GM18858 (cell line): ENCODE measurements at regions not wholly inside any gene's neighbourhood (a gene's known extent, or its start where the extent isn't known, plus 50 kb on each side); places are given as distances from the start of the nearest gene placed in this dataset.

ENCODE experiments used
- ATAC-seq: cut with Tn5 transposase; IDR thresholded peaks from one replicate; pipeline ENCODE4 v1.9.1; 2021; ENCODE audit not compliant: unreplicated experiment

- ATAC-seq, result no peak
Measured at GRCh38 chr10:130737621-130738020, 573.9 kb downstream of the TCERG1L start.

GRCh38 chr10:130739016-130739756, 572.3 kb downstream of the TCERG1L start:
- ATAC-seq, result no peak

- no peak for ATAC-seq
Measured at GRCh38 chr10:130739757-130740145, 571.8 kb downstream of the TCERG1L start.

- ATAC-seq, result no peak
Measured at GRCh38 chr10:130740166-130740565, 571.4 kb downstream of the TCERG1L start.

- no peak for ATAC-seq
Measured at GRCh38 chr10:130740915-130741750, 570.4 kb downstream of the TCERG1L start.

GRCh38 chr10:130741901-130742855, 569.3 kb downstream of the TCERG1L start:
- ATAC-seq, result no peak

- ATAC-seq, result no peak
Measured at GRCh38 chr10:130742941-130743675, 568.4 kb downstream of the TCERG1L start.

- ATAC-seq, result no peak
Measured at GRCh38 chr10:130743751-130744271, 567.7 kb downstream of the TCERG1L start.

- ATAC-seq, result no peak
Measured at GRCh38 chr10:130744631-130745030, 566.9 kb downstream of the TCERG1L start.

GRCh38 chr10:130745251-130745650, 566.3 kb downstream of the TCERG1L start:
- no peak for ATAC-seq

GRCh38 chr10:130745821-130746220, 565.7 kb downstream of the TCERG1L start:
- ATAC-seq, result no peak

- ATAC-seq, result no peak
Measured at GRCh38 chr10:130746311-130746710, 565.2 kb downstream of the TCERG1L start.

GRCh38 chr10:130747356-130747755, 564.2 kb downstream of the TCERG1L start:
- ATAC-seq, result no peak

- no peak for ATAC-seq
Measured at GRCh38 chr10:130747946-130748345, 563.6 kb downstream of the TCERG1L start.

GRCh38 chr10:130748409-130749057, 563.0 kb downstream of the TCERG1L start:
- no peak for ATAC-seq

GRCh38 chr10:130749911-130750310, 561.6 kb downstream of the TCERG1L start:
- ATAC-seq, result no peak

GRCh38 chr10:130750441-130750840, 561.1 kb downstream of the TCERG1L start:
- no peak for ATAC-seq

GRCh38 chr10:130751106-130751840, 560.2 kb downstream of the TCERG1L start:
- ATAC-seq, result no peak

- ATAC-seq, result no peak
Measured at GRCh38 chr10:130751851-130752250, 559.7 kb downstream of the TCERG1L start.
